ENCODE measurements at regions not wholly inside any gene's neighbourhood (a gene's known extent, or its start where the extent isn't known, plus 50 kb on each side); places are given as distances from the start of the nearest gene placed in this dataset.

- no peak for TF ChIP-seq EZH2phosphoT487 (IDR thresholded peaks at IDR 0.05)
- TF ChIP-seq CTCF (IDR thresholded peaks at IDR 0.05) = no peak
These were observed 132.3 kb downstream of the CEP57L1 start for GRCh38 chr6:109227646-109228045.
